ENCODE measurements at regions not wholly inside any gene's neighbourhood (a gene's known extent, or its start where the extent isn't known, plus 50 kb on each side); places are given as distances from the start of the nearest gene placed in this dataset.

DNA sequence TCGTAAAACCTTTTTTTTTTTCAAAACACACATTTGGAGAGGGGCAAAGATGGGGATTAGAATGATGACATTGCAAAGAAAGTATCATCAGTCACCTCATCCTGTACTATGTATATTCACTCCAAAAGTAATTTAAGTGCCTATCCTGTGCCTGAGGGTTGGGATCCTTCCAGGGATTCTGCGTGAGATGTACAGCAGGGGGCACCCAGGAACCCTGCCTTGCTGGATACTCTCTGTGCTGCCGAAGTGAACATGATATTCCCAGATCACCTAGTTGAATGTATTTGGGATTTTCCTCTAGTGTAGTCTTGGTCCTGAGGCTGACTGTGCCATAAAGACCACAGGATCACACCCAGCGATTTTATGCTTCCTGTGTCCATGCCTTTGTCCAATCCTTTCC lies 372.7 kb downstream of the IPO8 start:
- TF ChIP-seq, protein P1, sequence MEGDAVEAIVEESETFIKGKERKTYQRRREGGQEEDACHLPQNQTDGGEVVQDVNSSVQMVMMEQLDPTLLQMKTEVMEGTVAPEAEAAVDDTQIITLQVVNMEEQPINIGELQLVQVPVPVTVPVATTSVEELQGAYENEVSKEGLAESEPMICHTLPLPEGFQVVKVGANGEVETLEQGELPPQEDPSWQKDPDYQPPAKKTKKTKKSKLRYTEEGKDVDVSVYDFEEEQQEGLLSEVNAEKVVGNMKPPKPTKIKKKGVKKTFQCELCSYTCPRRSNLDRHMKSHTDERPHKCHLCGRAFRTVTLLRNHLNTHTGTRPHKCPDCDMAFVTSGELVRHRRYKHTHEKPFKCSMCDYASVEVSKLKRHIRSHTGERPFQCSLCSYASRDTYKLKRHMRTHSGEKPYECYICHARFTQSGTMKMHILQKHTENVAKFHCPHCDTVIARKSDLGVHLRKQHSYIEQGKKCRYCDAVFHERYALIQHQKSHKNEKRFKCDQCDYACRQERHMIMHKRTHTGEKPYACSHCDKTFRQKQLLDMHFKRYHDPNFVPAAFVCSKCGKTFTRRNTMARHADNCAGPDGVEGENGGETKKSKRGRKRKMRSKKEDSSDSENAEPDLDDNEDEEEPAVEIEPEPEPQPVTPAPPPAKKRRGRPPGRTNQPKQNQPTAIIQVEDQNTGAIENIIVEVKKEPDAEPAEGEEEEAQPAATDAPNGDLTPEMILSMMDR (conservative IDR thresholded peaks at IDR 0.05; ENCODE audit: low read depth, low read length): no peak
- no peak for TF ChIP-seq MAZ (IDR thresholded peaks at IDR 0.05; ENCODE audit: borderline replicate concordance, low read depth, low read length)
- TF ChIP-seq POLR2A (IDR thresholded peaks at IDR 0.05; ENCODE audit: low read depth, low read length): no peak
- no peak for TF ChIP-seq RFX5 (IDR thresholded peaks at IDR 0.05; ENCODE audit: low read depth, low read length)
- TF ChIP-seq RAD21 (IDR thresholded peaks at IDR 0.05; ENCODE audit: low read length): no peak
- TF ChIP-seq CHD1 (IDR thresholded peaks at IDR 0.05; ENCODE audit: low read depth, low read length): no peak
- TF ChIP-seq, protein P2, sequence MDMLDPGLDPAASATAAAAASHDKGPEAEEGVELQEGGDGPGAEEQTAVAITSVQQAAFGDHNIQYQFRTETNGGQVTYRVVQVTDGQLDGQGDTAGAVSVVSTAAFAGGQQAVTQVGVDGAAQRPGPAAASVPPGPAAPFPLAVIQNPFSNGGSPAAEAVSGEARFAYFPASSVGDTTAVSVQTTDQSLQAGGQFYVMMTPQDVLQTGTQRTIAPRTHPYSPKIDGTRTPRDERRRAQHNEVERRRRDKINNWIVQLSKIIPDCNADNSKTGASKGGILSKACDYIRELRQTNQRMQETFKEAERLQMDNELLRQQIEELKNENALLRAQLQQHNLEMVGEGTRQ (IDR thresholded peaks at IDR 0.05; ENCODE audit: low read depth, low read length): no peak
- no peak for TF ChIP-seq FOS (IDR thresholded peaks at IDR 0.05; ENCODE audit: low read depth, low read length)
- TF ChIP-seq RCOR1 (IDR thresholded peaks at IDR 0.05; ENCODE audit: insufficient replicate concordance, low read length): no peak
- no peak for TF ChIP-seq SMC3 (IDR thresholded peaks at IDR 0.05; ENCODE audit: low read depth, low read length)
- TF ChIP-seq, protein P3, sequence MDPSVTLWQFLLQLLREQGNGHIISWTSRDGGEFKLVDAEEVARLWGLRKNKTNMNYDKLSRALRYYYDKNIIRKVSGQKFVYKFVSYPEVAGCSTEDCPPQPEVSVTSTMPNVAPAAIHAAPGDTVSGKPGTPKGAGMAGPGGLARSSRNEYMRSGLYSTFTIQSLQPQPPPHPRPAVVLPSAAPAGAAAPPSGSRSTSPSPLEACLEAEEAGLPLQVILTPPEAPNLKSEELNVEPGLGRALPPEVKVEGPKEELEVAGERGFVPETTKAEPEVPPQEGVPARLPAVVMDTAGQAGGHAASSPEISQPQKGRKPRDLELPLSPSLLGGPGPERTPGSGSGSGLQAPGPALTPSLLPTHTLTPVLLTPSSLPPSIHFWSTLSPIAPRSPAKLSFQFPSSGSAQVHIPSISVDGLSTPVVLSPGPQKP (IDR thresholded peaks at IDR 0.05; ENCODE audit: borderline replicate concordance, low read depth, low read length): no peak
- TF ChIP-seq MXI1 (IDR thresholded peaks at IDR 0.05; ENCODE audit: borderline replicate concordance, low read depth, low read length): no peak
- no peak for TF ChIP-seq CEBPB (IDR thresholded peaks at IDR 0.05; ENCODE audit: low read depth, low read length)
- TF ChIP-seq MAFK (IDR thresholded peaks at IDR 0.05; ENCODE audit: low read depth, low read length): no peak
